HL-60/S4 treated with phorbol 12-myristate 13-acetate at 8.2 ng/mL for 4 days and 3 days (cell line): ENCODE measurements at regions not wholly inside any gene's neighbourhood (a gene's known extent, or its start where the extent isn't known, plus 50 kb on each side); places are given as distances from the start of the nearest gene placed in this dataset.

Source experiments
- in situ Hi-C: fragments of 300-500 bp; cut with MboI; formaldehyde crosslinking; loops from 2 replicates; pipeline ENCODE4 v1.15.0; 2022; ENCODE audit warnings: low sequenced_read_pairs

- in situ Hi-C loops = no loop called here
These were observed 530.7 kb upstream of the CHORDC1 start for GRCh38 chr11:90753546-90753945.

- in situ Hi-C loops = no loop called here
These were observed 524.2 kb upstream of the CHORDC1 start for GRCh38 chr11:90747057-90747456.

GRCh38 chr11:90744169-90744568, 521.3 kb upstream of the CHORDC1 start:
- in situ Hi-C loops = no loop called here

GRCh38 chr11:90738799-90739198, 516.0 kb upstream of the CHORDC1 start:
- in situ Hi-C loops = no loop called here

GRCh38 chr11:90737444-90738050, 514.7 kb upstream of the CHORDC1 start:
- in situ Hi-C loops = no loop called here

- in situ Hi-C loops = no loop called here
These were observed 509.6 kb upstream of the CHORDC1 start for GRCh38 chr11:90732486-90732885.

- in situ Hi-C loops = no loop called here
These were observed 500.6 kb upstream of the CHORDC1 start for GRCh38 chr11:90723475-90723874.

- in situ Hi-C loops = no loop called here
These were observed 499.8 kb upstream of the CHORDC1 start for GRCh38 chr11:90722552-90723190.

- in situ Hi-C loops = no loop called here
These were observed 494.7 kb upstream of the CHORDC1 start for GRCh38 chr11:90717522-90717921.

GRCh38 chr11:90705661-90706060, 482.8 kb upstream of the CHORDC1 start:
- in situ Hi-C loops = no loop called here

GRCh38 chr11:90704510-90704909, 481.7 kb upstream of the CHORDC1 start:
- in situ Hi-C loops = no loop called here

GRCh38 chr11:90701716-90702115, 478.9 kb upstream of the CHORDC1 start:
- in situ Hi-C loops = no loop called here

- in situ Hi-C loops = no loop called here
These were observed 478.1 kb upstream of the CHORDC1 start for GRCh38 chr11:90700789-90701439.

- in situ Hi-C loops = loop anchor here (25.0 kb wide), 1 partner anchor 1387 kb away; no protein-coding TSS in a partner anchor
These were observed 477.0 kb upstream of the CHORDC1 start for GRCh38 chr11:90699791-90700400.

- in situ Hi-C loops = loop anchor here (25.0 kb wide), 1 partner anchor 1389 kb away; no protein-coding TSS in a partner anchor
These were observed 475.4 kb upstream of the CHORDC1 start for GRCh38 chr11:90698238-90698637.

- in situ Hi-C loops = loop anchor here (25.0 kb wide), 1 partner anchor 1412 kb away; no protein-coding TSS in a partner anchor
These were observed 452.6 kb upstream of the CHORDC1 start for GRCh38 chr11:90675496-90675895.

- in situ Hi-C loops = no loop called here
These were observed 446.2 kb upstream of the CHORDC1 start for GRCh38 chr11:90669094-90669493.

GRCh38 chr11:90668502-90668901, 445.7 kb upstream of the CHORDC1 start:
- in situ Hi-C loops = no loop called here

GRCh38 chr11:90661233-90661632, 438.4 kb upstream of the CHORDC1 start:
- in situ Hi-C loops = no loop called here

- in situ Hi-C loops = no loop called here
These were observed 433.3 kb upstream of the CHORDC1 start for GRCh38 chr11:90656171-90656570.

GRCh38 chr11:90650153-90650552, 427.3 kb upstream of the CHORDC1 start:
- in situ Hi-C loops = no loop called here

- in situ Hi-C loops = no loop called here
These were observed 423.9 kb upstream of the CHORDC1 start for GRCh38 chr11:90646706-90647105.
